ENCODE measurements at regions not wholly inside any gene's neighbourhood (a gene's known extent, or its start where the extent isn't known, plus 50 kb on each side); places are given as distances from the start of the nearest gene placed in this dataset.

GRCh38 chr2:20543469-20544152 lies 96.7 kb downstream of the RHOB start:
- no peak overlapping the region for H3K4me3 ChIP-seq (ENCODE audit: low read length)
- DNase-seq (ENCODE audit: low read depth) = no peak
- no peak for TF ChIP-seq CTCF (conservative IDR thresholded peaks at IDR 0.05; ENCODE audit: low read depth, low read length)

- TF ChIP-seq CTCF (conservative IDR thresholded peaks at IDR 0.05; ENCODE audit: low read depth, low read length) = no peak
- DNase-seq (ENCODE audit: low read depth) = no peak
- H3K4me3 ChIP-seq (ENCODE audit: low read length) = no peak overlapping the region
These were observed 97.4 kb downstream of the RHOB start for GRCh38 chr2:20544153-20544747.

GRCh38 chr2:20549144-20549543 lies 101.8 kb downstream of the HS1BP3 start:
- no peak for DNase-seq (ENCODE audit: low read depth)
- no peak overlapping the region for H3K4me3 ChIP-seq (ENCODE audit: low read length)
- no peak for TF ChIP-seq CTCF (conservative IDR thresholded peaks at IDR 0.05; ENCODE audit: low read depth, low read length)

- no peak for DNase-seq (ENCODE audit: low read depth)
- TF ChIP-seq CTCF (conservative IDR thresholded peaks at IDR 0.05; ENCODE audit: low read depth, low read length) = no peak
- H3K4me3 ChIP-seq (ENCODE audit: low read length) = no peak overlapping the region
These were observed 101.1 kb downstream of the HS1BP3 start for GRCh38 chr2:20549691-20550348.

GRCh38 chr2:20551260-20551944 lies 99.5 kb downstream of the HS1BP3 start:
- no peak overlapping the region for H3K4me3 ChIP-seq (ENCODE audit: low read length)
- no peak for TF ChIP-seq CTCF (conservative IDR thresholded peaks at IDR 0.05; ENCODE audit: low read depth, low read length)
- DNase-seq (ENCODE audit: low read depth) = no peak

GRCh38 chr2:20551945-20552328 lies 99.0 kb downstream of the HS1BP3 start:
- DNase-seq (ENCODE audit: low read depth) = no peak
- no peak overlapping the region for H3K4me3 ChIP-seq (ENCODE audit: low read length)
- TF ChIP-seq CTCF (conservative IDR thresholded peaks at IDR 0.05; ENCODE audit: low read depth, low read length) = no peak
